Sigmoid colon (tissue), 6 donors: ENCODE measurements at regions not wholly inside any gene's neighbourhood (a gene's known extent, or its start where the extent isn't known, plus 50 kb on each side); places are given as distances from the start of the nearest gene placed in this dataset.

Experiments
- DNase-seq: peaks from one replicate; pipeline ENCODE4 v3.0.0-alpha.2; 2019
- H3K27ac ChIP-seq, 4 donors: fragments of 200-600 bp; sonication (generic); one replicate each; pipeline ENCODE4 v1.5.1; 2016 to 2019; ENCODE audit warnings: mild to moderate bottlenecking in 1 of 4
- H3K27me3 ChIP-seq, 3 donors: fragments of 200-600 bp; sonication (generic); one replicate each; pipeline ENCODE4 v1.5.1; 2019; ENCODE audit warnings: mild to moderate bottlenecking in 1 of 3
- H3K36me3 ChIP-seq, 4 donors: fragments of 200-600 bp; sonication (generic); one replicate each; pipeline ENCODE4 v1.5.1; 2016 to 2019
- H3K4me1 ChIP-seq, 4 donors: fragments of 200-600 bp; sonication (generic); one replicate each; pipeline ENCODE4 v1.5.1; 2017 to 2019
- H3K4me3 ChIP-seq, 4 donors: fragments of 200-600 bp; sonication (generic); one replicate each; pipeline ENCODE4 v1.5.1; 2017 to 2019; ENCODE audit warnings: mild to moderate bottlenecking in 2 of 4, moderate library complexity in 1 of 4
- H3K9me3 ChIP-seq, 4 donors: fragments of 200-600 bp in 3 of 4; sonication (generic) in 3 of 4; one replicate each; pipeline versions ENCODE4 v1.5.1 to v1.6.1; 2013 to 2019
- EP300 ChIP-seq, 4 donors: sonication (generic); formaldehyde crosslinking; IDR thresholded peaks; one replicate each; pipeline ENCODE4 v1.6.1; 2017; ENCODE audit warnings: antibody characterized with exemption in 4 of 4
- POLR2A ChIP-seq, 2 donors: fragments of 450-650 bp; IDR thresholded peaks; one replicate each; pipeline ENCODE4 v1.6.1; 2016; ENCODE audit warnings: antibody characterized with exemption in 2 of 2, mild to moderate bottlenecking in 2 of 2, moderate library complexity in 2 of 2
- WGBS, 2 donors: extraction: QIAGEN DNeasy Blood & Tissue Kit; methylation state at CpG; one replicate each; pipeline ENCODE4 v1.1.7; 2013; 5-methylcytosine and 5-hydroxymethylcytosine counted together
- intact Hi-C: fragments of 100-400 bp; cut with DNase I; formaldehyde crosslinking; loops from one replicate; pipeline ENCODE4 v1.15.1; 2023
- small RNA-seq, 3 donors: library from RNA; depleted of rRNA; stranded (forward); fragments of <200 nt; gene quantifications; one replicate each; pipeline ENCODE3, GENCODE V24; 2016
- donor health status: healthy with polysubstance abuse.
- donor health status: healthy.

GRCh38 chr21:32975811-32976431 lies 49.8 kb upstream of the OLIG2 start:
- intact Hi-C loops: no loop called here
- 67 to 72% methylated on average over 8 of the region's 8 CpGs for WGBS, 2 donors
- Histone ChIP-seq H3K9me3 (no peaks in the 10 kb centered on the region), H3K4me1 (no peaks in the 10 kb centered on the region), H3K4me3 (no peak overlapping the region), H3K36me3 (no peaks in the 10 kb centered on the region), H3K27ac (no peak overlapping the region), H3K27me3 (peaks cover 0 to 26% (median 0%) of the 10 kb centered on the region in 3 donors)
- TF ChIP-seq EP300 (IDR thresholded peaks at IDR 0.05) (no peak), POLR2A (IDR thresholded peaks at IDR 0.05) (no peak)
- no peak for DNase-seq

Small RNAs in the stretch of these regions (small RNA-seq; reads per million reads assigned to genes)
- gene RF00156: 0 reads per million in 3 donors
